ENCODE measurements at regions not wholly inside any gene's neighbourhood (a gene's known extent, or its start where the extent isn't known, plus 50 kb on each side); places are given as distances from the start of the nearest gene placed in this dataset.

GRCh38 chr2:117613101-117613500, 201.4 kb upstream of the DDX18 start:
- no peaks in the 10 kb centered on the region for H3K4me1 Mint-ChIP-seq (ENCODE audit: insufficient read depth, unreplicated experiment)
- no peak overlapping the region for H3K27ac Mint-ChIP-seq (ENCODE audit: low read depth, unreplicated experiment)
- intact Hi-C loops (cut with micrococcal nuclease): no loop called here
- no TSS peak for BruUV-seq (replicated peaks)
- ChIA-PET CTCF (interaction anchor here (0.7 kb wide), 1 partner anchor 449 kb away, joined by 3 read pairs; no protein-coding TSS in a partner anchor), POLR2A (no interaction called here)
- H3K9me3 Mint-ChIP-seq (ENCODE audit: unreplicated experiment): peaks cover 24% of the 10 kb centered on the region
- H3K4me3 Mint-ChIP-seq (ENCODE audit: unreplicated experiment): no peak overlapping the region
- TF ChIP-seq CTCF (IDR thresholded peaks at IDR 0.05; ENCODE audit: unreplicated experiment): no peak
- no peaks in the 10 kb centered on the region for H3K36me3 Mint-ChIP-seq (ENCODE audit: insufficient read depth, unreplicated experiment)
- H3K27me3 Mint-ChIP-seq (ENCODE audit: insufficient read depth, unreplicated experiment): no peaks in the 10 kb centered on the region
- DNase-seq (ENCODE audit: unreplicated experiment): no peak

- intact Hi-C loops (cut with micrococcal nuclease): no loop called here
- POLR2A ChIA-PET: no interaction called here
- no peak for DNase-seq (ENCODE audit: unreplicated experiment)
- BruUV-seq (replicated peaks): no TSS peak
- no peak for TF ChIP-seq CTCF (IDR thresholded peaks at IDR 0.05; ENCODE audit: unreplicated experiment)
- Mint-ChIP-seq H3K27me3 (ENCODE audit: insufficient read depth, unreplicated experiment) (no peaks in the 10 kb centered on the region), H3K27ac (ENCODE audit: low read depth, unreplicated experiment) (no peak overlapping the region), H3K36me3 (ENCODE audit: insufficient read depth, unreplicated experiment) (no peaks in the 10 kb centered on the region), H3K4me3 (ENCODE audit: unreplicated experiment) (no peak overlapping the region), H3K4me1 (ENCODE audit: insufficient read depth, unreplicated experiment) (no peaks in the 10 kb centered on the region), H3K9me3 (ENCODE audit: unreplicated experiment) (peaks cover 22% of the 10 kb centered on the region)
- CTCF ChIA-PET: interaction anchor here (0.6 kb wide), 1 partner anchor 1599 kb away, joined by 6 read pairs; no protein-coding TSS in a partner anchor
Measured at GRCh38 chr2:117614296-117614695, 200.2 kb upstream of the DDX18 start.

GRCh38 chr2:117614823-117615534, 199.5 kb upstream of the DDX18 start:
- DNase-seq (ENCODE audit: unreplicated experiment): no peak
- Mint-ChIP-seq H3K9me3 (ENCODE audit: unreplicated experiment) (peaks cover 15% of the 10 kb centered on the region), H3K4me3 (ENCODE audit: unreplicated experiment) (no peak overlapping the region), H3K36me3 (ENCODE audit: insufficient read depth, unreplicated experiment) (no peaks in the 10 kb centered on the region), H3K4me1 (ENCODE audit: insufficient read depth, unreplicated experiment) (no peaks in the 10 kb centered on the region), H3K27ac (ENCODE audit: low read depth, unreplicated experiment) (no peak overlapping the region), H3K27me3 (ENCODE audit: insufficient read depth, unreplicated experiment) (no peaks in the 10 kb centered on the region)
- ChIA-PET POLR2A (no interaction called here), CTCF (interaction anchor here (0.6 kb wide), 1 partner anchor 1600 kb away, joined by 6 read pairs; no protein-coding TSS in a partner anchor)
- BruUV-seq (replicated peaks): no TSS peak
- no peak for TF ChIP-seq CTCF (IDR thresholded peaks at IDR 0.05; ENCODE audit: unreplicated experiment)
- intact Hi-C loops (cut with micrococcal nuclease): no loop called here

- ChIA-PET POLR2A (no interaction called here), CTCF (no interaction called here)
- no peak for DNase-seq (ENCODE audit: unreplicated experiment)
- no peak overlapping the region for H3K4me3 Mint-ChIP-seq (ENCODE audit: unreplicated experiment)
- intact Hi-C loops (cut with micrococcal nuclease): no loop called here
- H3K27me3 Mint-ChIP-seq (ENCODE audit: insufficient read depth, unreplicated experiment): no peaks in the 10 kb centered on the region
- no peak overlapping the region for H3K27ac Mint-ChIP-seq (ENCODE audit: low read depth, unreplicated experiment)
- BruUV-seq (replicated peaks): no TSS peak
- H3K36me3 Mint-ChIP-seq (ENCODE audit: insufficient read depth, unreplicated experiment): no peaks in the 10 kb centered on the region
- no peak for TF ChIP-seq CTCF (IDR thresholded peaks at IDR 0.05; ENCODE audit: unreplicated experiment)
- H3K9me3 Mint-ChIP-seq (ENCODE audit: unreplicated experiment): peaks cover 14% of the 10 kb centered on the region
- no peaks in the 10 kb centered on the region for H3K4me1 Mint-ChIP-seq (ENCODE audit: insufficient read depth, unreplicated experiment)
Measured at GRCh38 chr2:117618607-117619006, 195.9 kb upstream of the DDX18 start.
